ENCODE measurements at regions not wholly inside any gene's neighbourhood (a gene's known extent, or its start where the extent isn't known, plus 50 kb on each side); places are given as distances from the start of the nearest gene placed in this dataset.

- Histone ChIP-seq H3K36me3 (ENCODE audit: control insufficient read depth in 2 of 4, insufficient read depth in 4 of 4, low read length in 3 of 4) (no peaks in the 10 kb centered on the region), H3K79me2 (ENCODE audit: control insufficient read depth in 1 of 2, insufficient read depth in 2 of 2, low read length in 2 of 2) (no peaks in the 10 kb centered on the region), H3K4me1 (replicated peaks in 1 of 4; ENCODE audit: control insufficient read depth in 3 of 4, insufficient read depth in 4 of 4, low read length in 3 of 4) (no peaks in the 10 kb centered on the region), H4K20me1 (replicated peaks in 1 of 2; ENCODE audit: control insufficient read depth in 1 of 2, insufficient read depth in 2 of 2, low read length in 2 of 2) (peaks cover 0 to 2% of the 10 kb centered on the region in 2 experiments), H3K4ac (replicated peaks; ENCODE audit: insufficient read length, low read depth, low read length) (no peak overlapping the region), H3K27ac (ENCODE audit: low read depth, low read length) (no peak overlapping the region), H3K14ac (ENCODE audit: insufficient read length) (no peak overlapping the region), H4K5ac (ENCODE audit: insufficient read length, low read depth, low read length) (no peak overlapping the region), H3K9me3 (ENCODE audit: insufficient read depth in 2 of 2, low read depth in 1 of 2, low read length in 1 of 2) (peaks cover 47 to 61% of the 10 kb centered on the region in 2 experiments), H2BK12ac (ENCODE audit: low read depth, low read length) (no peak overlapping the region), H3K9ac (replicated peaks in 1 of 4; ENCODE audit: extremely low read depth in 1 of 4, low read depth in 3 of 4, low read length in 3 of 4) (no peak overlapping the region), H3K27me3 (replicated peaks in 1 of 4; ENCODE audit: control insufficient read depth in 3 of 4, extremely low read depth in 1 of 4, insufficient read depth in 3 of 4, low read length in 3 of 4) (no peaks in the 10 kb centered on the region), H2BK15ac (ENCODE audit: low read length) (no peak overlapping the region), H2BK20ac (ENCODE audit: low read length) (no peak overlapping the region), H3K79me1 (ENCODE audit: low read depth, low read length) (no peaks in the 10 kb centered on the region), H2BK120ac (replicated peaks; ENCODE audit: low read depth, low read length) (no peak overlapping the region), H4K91ac (replicated peaks; ENCODE audit: insufficient read length, low read length) (no peak overlapping the region), H2BK5ac (ENCODE audit: low read depth, low read length) (no peak overlapping the region), H3K4me3 (ENCODE audit: extremely low read depth in 1 of 4, insufficient read depth in 2 of 4, low read depth in 3 of 4, low read length in 4 of 4) (no peak overlapping the region), H3K56ac (replicated peaks; ENCODE audit: insufficient read length, low read depth, low read length) (no peak overlapping the region), H2AK5ac (ENCODE audit: low read depth, low read length) (no peak overlapping the region), H4K8ac (ENCODE audit: extremely low read depth, insufficient read depth, low read length) (no peak overlapping the region), H3K4me2 (ENCODE audit: insufficient read depth in 1 of 2, low read depth in 2 of 2, low read length in 2 of 2) (no peak overlapping the region), H3K23ac (ENCODE audit: insufficient read length) (no peak overlapping the region), H3K18ac (ENCODE audit: extremely low read depth, low read length) (no peak overlapping the region), H3K23me2 (ENCODE audit: low read depth, low read length) (peaks cover 2% of the 10 kb centered on the region; the same call in 1 of the 2 replicates), H2AFZ (ENCODE audit: low read length) (no peak overlapping the region)
- FAIRE-seq, result no peak
- DNase-seq (ENCODE audit: low read depth in 1 of 2, low spot score in 2 of 2), result no peak
- CTCF ChIA-PET (ENCODE audit: partially characterized antibody), result no interaction called here
- POLR2A ChIA-PET (ENCODE audit: partially characterized antibody), result no interaction called here
- 74% methylated on average over 6 of the region's 6 CpGs; no CpG with 5 or more reads in 1 of the 2 experiments for WGBS, 2 experiments (ENCODE audit: extremely low coverage in 1 of 2, insufficient coverage in 1 of 2, insufficient read length in 1 of 2, insufficient replicate concordance in 2 of 2, low coverage in 1 of 2, low lambda C conversion rate in 2 of 2, missing lambda C conversion rate in 1 of 2)
- TF ChIP-seq NRF1 (IDR thresholded peaks at IDR 0.05; ENCODE audit: low read depth, low read length) (no peak), RFX5 (IDR thresholded peaks at IDR 0.05; ENCODE audit: borderline replicate concordance, low read depth, low read length) (no peak), CBX8 (IDR thresholded peaks at IDR 0.05; ENCODE audit: borderline replicate concordance, low read depth, low read length) (no peak), SUZ12 (IDR thresholded peaks at IDR 0.05; ENCODE audit: low read length) (no peak), GABPA (IDR thresholded peaks at IDR 0.05; ENCODE audit: borderline replicate concordance, insufficient read depth, low read length) (no peak), BRCA1 (IDR thresholded peaks at IDR 0.05; ENCODE audit: low read depth, low read length) (no peak), EZH2 (IDR thresholded peaks at IDR 0.05; ENCODE audit: low read depth, low read length, severe bottlenecking) (no peak), HDAC2 (IDR thresholded peaks at IDR 0.05; ENCODE audit: borderline replicate concordance in 1 of 2, low read depth in 2 of 2, low read length in 2 of 2) (no peak), CBX5 (IDR thresholded peaks at IDR 0.05; ENCODE audit: low read depth, low read length) (no peak), POLR2AphosphoS5 (IDR thresholded peaks at IDR 0.05; ENCODE audit: low read depth, low read length) (no peak)
Measured at GRCh38 chr5:178785999-178786398, 55.5 kb upstream of the ZNF354A start.

Measured in H1 (cell line).